KMS-11 (cell line): ENCODE measurements at regions not wholly inside any gene's neighbourhood (a gene's known extent, or its start where the extent isn't known, plus 50 kb on each side); places are given as distances from the start of the nearest gene placed in this dataset.
"Not testable (repeated sequence)": the region's sequence is repeated elsewhere in the genome, so short reads cannot be mapped to it uniquely, and the experiment has no call there.

Source experiments
- H2AFZ ChIP-seq: fragments of 200-600 bp; sonication (generic); 2 replicates; pipeline ENCODE4 v1.6.1; 2016; ENCODE audit warnings: antibody characterized with exemption, mixed run types, low read depth
- H3K27ac ChIP-seq: fragments of 200-600 bp; sonication (generic); 2 replicates; pipeline ENCODE4 v1.6.1; 2016; ENCODE audit warnings: mild to moderate bottlenecking, mixed run types
- H3K27me3 ChIP-seq: fragments of 200-600 bp; sonication (generic); 2 replicates; pipeline ENCODE4 v1.6.1; 2017; ENCODE audit warnings: mild to moderate bottlenecking, low read depth, mixed run types, moderate library complexity; ENCODE audit not compliant: insufficient read depth
- H3K36me3 ChIP-seq: fragments of 200-600 bp; sonication (generic); 2 replicates; pipeline ENCODE4 v1.6.1; 2017; ENCODE audit warnings: mild to moderate bottlenecking, mixed run types; ENCODE audit not compliant: insufficient read depth
- H3K4me1 ChIP-seq: fragments of 200-600 bp; sonication (generic); 2 replicates; pipeline ENCODE4 v1.6.1; 2016; ENCODE audit warnings: mild to moderate bottlenecking, low read depth, mixed run types; ENCODE audit not compliant: poor library complexity, severe bottlenecking
- H3K4me2 ChIP-seq: fragments of 200-600 bp; sonication (generic); 2 replicates; pipeline ENCODE4 v1.7.0; 2016; ENCODE audit warnings: mild to moderate bottlenecking, mixed run types
- H3K4me3 ChIP-seq: fragments of 200-600 bp; sonication (generic); IDR thresholded peaks from 2 replicates; pipeline ENCODE4 v1.6.1; 2017; ENCODE audit warnings: low read depth, low read length, mixed read lengths; ENCODE audit not compliant: insufficient read depth
- H3K79me2 ChIP-seq: fragments of 200-600 bp; sonication (generic); 2 replicates; pipeline ENCODE4 v1.6.1; 2016; ENCODE audit warnings: low read depth, mixed run types; ENCODE audit not compliant: insufficient read depth
- H3K9ac ChIP-seq: fragments of 200-600 bp; sonication (generic); 2 replicates; pipeline ENCODE4 v1.6.1; 2016; ENCODE audit warnings: mild to moderate bottlenecking, mixed run types
- H4K20me1 ChIP-seq: fragments of 200-600 bp; sonication (generic); 2 replicates; pipeline ENCODE4 v1.6.1; 2016; ENCODE audit warnings: mild to moderate bottlenecking, mixed run types; ENCODE audit not compliant: insufficient read depth
- CTCF ChIP-seq: fragments of 200-600 bp; sonication (generic); conservative IDR thresholded peaks from 2 replicates; pipeline ENCODE4 v1.6.1; 2017; ENCODE audit warnings: low read depth, mild to moderate bottlenecking, antibody characterized with exemption, low read length, moderate library complexity, mixed read lengths

- no peak overlapping the region for H3K4me2 ChIP-seq
- no peak for TF ChIP-seq CTCF
- no peaks in the 10 kb centered on the region for H3K79me2 ChIP-seq
- no peaks in the 10 kb centered on the region for H3K36me3 ChIP-seq
- H4K20me1 ChIP-seq: no peaks in the 10 kb centered on the region
- no peak overlapping the region for H3K9ac ChIP-seq
- H3K4me3 ChIP-seq: no peak overlapping the region
- H3K4me1 ChIP-seq: peaks cover 5% of the 10 kb centered on the region
- H3K27ac ChIP-seq: no peak overlapping the region
- H2AFZ ChIP-seq: no peak overlapping the region
- no peaks in the 10 kb centered on the region for H3K27me3 ChIP-seq
These were observed 193.7 kb downstream of the CYLC2 start for GRCh38 chr9:103188781-103189350.

GRCh38 chr9:103193992-103194391 is 198.9 kb downstream of the CYLC2 start:
- Histone ChIP-seq H3K4me3 (no peak overlapping the region), H3K27me3 (no peaks in the 10 kb centered on the region), H3K4me1 (peaks cover 5% of the 10 kb centered on the region), H3K36me3 (no peaks in the 10 kb centered on the region), H3K4me2 (no peak overlapping the region), H3K79me2 (no peaks in the 10 kb centered on the region), H4K20me1 (no peaks in the 10 kb centered on the region), H3K9ac (no peak overlapping the region), H2AFZ (no peak overlapping the region), H3K27ac (no peak overlapping the region)
- TF ChIP-seq CTCF: no peak

GRCh38 chr9:103203172-103203571 is 208.0 kb downstream of the CYLC2 start:
- Histone ChIP-seq H3K9ac (no peak overlapping the region), H3K79me2 (no peaks in the 10 kb centered on the region), H3K27ac (no peak overlapping the region), H2AFZ (no peak overlapping the region; the same call in 1 of the 2 replicates), H3K36me3 (no peaks in the 10 kb centered on the region), H3K4me3 (no peak overlapping the region), H3K4me1 (peaks cover 4% of the 10 kb centered on the region), H3K27me3 (no peaks in the 10 kb centered on the region), H4K20me1 (no peaks in the 10 kb centered on the region), H3K4me2 (no peak overlapping the region)
- TF ChIP-seq CTCF: no peak

GRCh38 chr9:103205881-103206585 is 210.9 kb downstream of the CYLC2 start:
- H3K27ac ChIP-seq, H3K27me3 ChIP-seq, H3K4me3 ChIP-seq, H4K20me1 ChIP-seq, H3K4me2 ChIP-seq, H3K36me3 ChIP-seq, H3K9ac ChIP-seq, H3K4me1 ChIP-seq, H3K79me2 ChIP-seq, H2AFZ ChIP-seq: not testable (repeated sequence)

DNA sequence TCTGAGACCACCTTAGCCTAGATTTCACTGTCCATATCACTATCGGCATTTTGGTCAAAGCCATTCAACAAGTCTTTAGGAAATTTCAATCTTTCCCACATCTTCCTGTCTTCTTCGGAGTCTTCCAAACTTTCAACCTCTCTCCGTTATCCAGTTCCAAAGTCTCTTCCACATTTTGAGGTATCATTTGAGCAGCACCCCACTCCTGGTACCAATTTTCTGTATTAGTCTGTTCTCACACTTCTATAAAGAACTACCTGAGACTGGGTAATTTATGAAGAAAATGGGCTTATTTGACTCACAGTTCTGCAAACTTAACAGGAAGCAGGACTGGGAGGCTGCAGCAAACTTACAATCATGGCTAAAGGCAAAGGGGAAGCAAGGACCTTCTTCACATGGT is 215.5 kb downstream of the CYLC2 start:
- Histone ChIP-seq H4K20me1 (no peaks in the 10 kb centered on the region), H3K9ac (no peak overlapping the region), H3K27ac (no peak overlapping the region), H3K27me3 (no peaks in the 10 kb centered on the region), H3K4me3 (no peak overlapping the region), H3K36me3 (no peaks in the 10 kb centered on the region), H3K79me2 (no peaks in the 10 kb centered on the region), H3K4me1 (no peaks in the 10 kb centered on the region), H2AFZ (no peak overlapping the region), H3K4me2 (no peak overlapping the region)
- TF ChIP-seq CTCF: no peak
